Mammary epithelial cell (primary cell): ENCODE measurements at regions not wholly inside any gene's neighbourhood (a gene's known extent, or its start where the extent isn't known, plus 50 kb on each side); places are given as distances from the start of the nearest gene placed in this dataset.
"Not testable (repeated sequence)": the region's sequence is repeated elsewhere in the genome, so short reads cannot be mapped to it uniquely, and the experiment has no call there.

Experiments used
- CTCF ChIP-seq, 2 donors: IDR thresholded peaks in 1 of 2; conservative IDR thresholded peaks in 1 of 2; 2 replicates each; pipeline ENCODE4 v1.5.1; 2011 to 2012; ENCODE audit warnings: inconsistent platforms in 2 of 2, low read length in 2 of 2, mild to moderate bottlenecking in 2 of 2, control low read depth in 1 of 2, low read depth in 1 of 2; ENCODE audit not compliant: insufficient read depth in 1 of 2; ENCODE audit errors: extremely low read depth in 1 of 2
- EZH2 ChIP-seq: IDR thresholded peaks from 2 replicates; pipeline ENCODE4 v1.6.1; 2012; ENCODE audit warnings: low read length, inconsistent platforms, borderline replicate concordance

DNA sequence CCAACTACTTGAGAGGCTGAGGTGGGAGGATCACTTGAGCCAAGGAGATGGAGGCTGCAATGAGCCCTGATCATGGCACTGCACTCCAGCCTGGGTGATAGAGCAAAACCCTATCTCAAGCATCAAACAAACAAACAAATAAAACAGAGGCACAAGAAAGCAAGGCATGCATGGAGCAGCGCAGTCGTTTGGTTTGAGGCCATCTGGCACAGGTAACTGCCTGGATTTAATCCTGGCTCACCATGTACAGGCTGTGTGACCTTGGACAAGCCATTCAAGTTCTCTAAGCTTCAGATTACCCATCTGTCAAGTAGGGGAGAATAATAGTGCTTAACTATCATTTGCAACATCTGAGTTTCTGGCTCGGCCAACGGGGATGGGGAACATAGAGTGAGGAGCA, 270.3 kb upstream of the TEKT4 start:
- TF ChIP-seq EZH2; CTCF (conservative IDR thresholded peaks at IDR 0.05 in 1 of 2, IDR thresholded peaks at IDR 0.05 in 1 of 2; ENCODE audit: extremely low read depth in 1 of 2, insufficient read depth in 1 of 2, low read depth in 1 of 2, low read length in 2 of 2): not testable (repeated sequence)
